ENCODE measurements at regions not wholly inside any gene's neighbourhood (a gene's known extent, or its start where the extent isn't known, plus 50 kb on each side); places are given as distances from the start of the nearest gene placed in this dataset.

- ChIA-PET CTCF (ENCODE audit: partially characterized antibody) (interaction anchor here (1.6 kb wide), 1 partner anchor 77 kb away, joined by 3 read pairs; no protein-coding TSS in a partner anchor), POLR2A (ENCODE audit: partially characterized antibody) (no interaction called here)
- Histone ChIP-seq H3K27me3 (replicated peaks in 1 of 4; ENCODE audit: control insufficient read depth in 3 of 4, extremely low read depth in 1 of 4, insufficient read depth in 3 of 4, low read length in 3 of 4) (no peaks in the 10 kb centered on the region), H3K56ac (replicated peaks; ENCODE audit: insufficient read length, low read depth, low read length) (no peak overlapping the region), H3K14ac (ENCODE audit: insufficient read length) (no peak overlapping the region), H4K5ac (ENCODE audit: insufficient read length, low read depth, low read length) (no peak overlapping the region), H2BK12ac (ENCODE audit: low read depth, low read length) (no peak overlapping the region), H3K4ac (replicated peaks; ENCODE audit: insufficient read length, low read depth, low read length) (no peak overlapping the region), H3K18ac (ENCODE audit: extremely low read depth, low read length) (no peak overlapping the region), H3K23me2 (ENCODE audit: low read depth, low read length) (no peaks in the 10 kb centered on the region), H3K36me3 (ENCODE audit: control insufficient read depth in 2 of 4, insufficient read depth in 4 of 4, low read length in 3 of 4) (no peaks in the 10 kb centered on the region), H3K4me3 (ENCODE audit: extremely low read depth in 1 of 4, insufficient read depth in 2 of 4, low read depth in 3 of 4, low read length in 4 of 4) (no peak overlapping the region), H3K79me2 (ENCODE audit: control insufficient read depth in 1 of 2, insufficient read depth in 2 of 2, low read length in 2 of 2) (no peaks in the 10 kb centered on the region), H4K20me1 (replicated peaks in 1 of 2; ENCODE audit: control insufficient read depth in 1 of 2, insufficient read depth in 2 of 2, low read length in 2 of 2) (no peaks in the 10 kb centered on the region), H2BK5ac (ENCODE audit: low read depth, low read length) (no peak overlapping the region), H2AFZ (ENCODE audit: low read length) (no peak overlapping the region), H2BK120ac (replicated peaks; ENCODE audit: low read depth, low read length) (no peak overlapping the region), H3K9ac (replicated peaks in 1 of 4; ENCODE audit: extremely low read depth in 1 of 4, low read depth in 3 of 4, low read length in 3 of 4) (no peak overlapping the region), H2BK20ac (ENCODE audit: low read length) (no peak overlapping the region), H3K4me2 (ENCODE audit: insufficient read depth in 1 of 2, low read depth in 2 of 2, low read length in 2 of 2) (no peak overlapping the region), H4K8ac (ENCODE audit: extremely low read depth, insufficient read depth, low read length) (no peak overlapping the region), H3K27ac (ENCODE audit: low read depth, low read length) (no peak overlapping the region), H2BK15ac (ENCODE audit: low read length) (no peak overlapping the region), H2AK5ac (ENCODE audit: low read depth, low read length) (no peak overlapping the region), H4K91ac (replicated peaks; ENCODE audit: insufficient read length, low read length) (no peak overlapping the region), H3K23ac (ENCODE audit: insufficient read length) (no peak overlapping the region), H3K4me1 (replicated peaks in 1 of 4; ENCODE audit: control insufficient read depth in 3 of 4, insufficient read depth in 4 of 4, low read length in 3 of 4) (no peaks in the 10 kb centered on the region), H3K9me3 (ENCODE audit: insufficient read depth in 2 of 2, low read depth in 1 of 2, low read length in 1 of 2) (no peaks in the 10 kb centered on the region), H3K79me1 (ENCODE audit: low read depth, low read length) (no peaks in the 10 kb centered on the region)
- TF ChIP-seq ATF2 (IDR thresholded peaks at IDR 0.05; ENCODE audit: low read length): no peak
- no peak for TF ChIP-seq CBX8 (IDR thresholded peaks at IDR 0.05; ENCODE audit: borderline replicate concordance, low read depth, low read length)
- FAIRE-seq: no peak
- DNase-seq (ENCODE audit: low read depth in 1 of 2, low spot score in 2 of 2): no peak
Measured at GRCh38 chr10:109695988-109696387, 227.3 kb downstream of the XPNPEP1 start.
